ENCODE measurements at regions not wholly inside any gene's neighbourhood (a gene's known extent, or its start where the extent isn't known, plus 50 kb on each side); places are given as distances from the start of the nearest gene placed in this dataset.

DNA sequence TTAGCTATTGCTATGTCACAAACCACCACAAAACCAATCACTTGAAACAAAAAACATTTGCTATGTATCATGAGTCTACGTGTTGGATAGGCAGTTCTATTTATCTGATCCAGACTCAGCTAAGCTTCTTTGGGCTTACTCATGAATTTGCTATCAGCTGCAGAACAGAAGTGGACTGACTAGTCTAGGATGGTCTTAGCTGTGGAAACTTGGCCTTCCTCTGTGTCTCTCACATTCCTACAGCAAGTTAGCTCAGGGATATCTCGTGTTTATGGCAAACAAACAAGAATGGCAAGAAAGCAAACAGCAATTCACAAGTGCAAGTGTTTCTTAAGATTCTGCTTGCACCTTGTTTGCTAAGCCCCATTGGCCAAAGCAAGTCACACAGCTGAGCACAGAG lies 288.0 kb upstream of the TNP1 start:
- H3K4me1 ChIP-seq (ENCODE audit: control insufficient read depth in 2 of 2, insufficient read depth in 1 of 2, low read depth in 1 of 2, low read length in 2 of 2) = peaks cover 0 to 3% of the 10 kb centered on the region in 2 donors
- H2AFZ ChIP-seq (ENCODE audit: low read length) = no peak overlapping the region
- H3K9me3 ChIP-seq (replicated peaks in 1 of 2; ENCODE audit: control insufficient read depth in 2 of 2, insufficient read depth in 1 of 2, low read depth in 1 of 2, low read length in 2 of 2) = peaks cover 0 to 11% of the 10 kb centered on the region in 2 donors
- H3K9ac ChIP-seq (ENCODE audit: low read depth, low read length, poor library complexity) = no peak overlapping the region
- no peak overlapping the region for H2AK5ac ChIP-seq (ENCODE audit: low read depth, low read length)
- no peak for DNase-seq (ENCODE audit: low spot score)
- no peak overlapping the region for H4K8ac ChIP-seq (ENCODE audit: low read depth, low read length)
- H3K23ac ChIP-seq (ENCODE audit: low read depth, low read length, poor library complexity) = no peak overlapping the region
- H3K18ac ChIP-seq (ENCODE audit: low read length) = no peak overlapping the region
- no peaks in the 10 kb centered on the region for H3K27me3 ChIP-seq (ENCODE audit: control insufficient read depth in 3 of 3, insufficient read depth in 3 of 3, low read depth in 1 of 3, low read length in 3 of 3)
- H2BK15ac ChIP-seq (ENCODE audit: low read length) = no peak overlapping the region
- H3K27ac ChIP-seq (replicated peaks; ENCODE audit: low read length) = no peak overlapping the region
- H3K36me3 ChIP-seq (replicated peaks in 1 of 2; ENCODE audit: control insufficient read depth in 2 of 2, insufficient read depth in 2 of 2, low read length in 2 of 2) = no peaks in the 10 kb centered on the region
- H2BK120ac ChIP-seq (ENCODE audit: low read depth, low read length) = no peak overlapping the region
- no peak overlapping the region for H3K4me3 ChIP-seq (ENCODE audit: low read length in 2 of 2)
- no peak overlapping the region for H2BK12ac ChIP-seq (ENCODE audit: low read length)
- H3K79me1 ChIP-seq (ENCODE audit: low read depth, low read length) = no peaks in the 10 kb centered on the region
- H3K4ac ChIP-seq (ENCODE audit: low read length) = no peak overlapping the region
- H4K91ac ChIP-seq (ENCODE audit: low read depth, low read length, poor library complexity) = no peak overlapping the region
- WGBS, 2 donors (ENCODE audit: extremely low coverage in 2 of 2, insufficient read length in 2 of 2, insufficient replicate concordance in 1 of 2) = no CpG with 5 or more reads among the region's 2 CpGs
- no peak overlapping the region for H3K14ac ChIP-seq (ENCODE audit: low read length)
- H2BK5ac ChIP-seq (ENCODE audit: low read length) = no peak overlapping the region
- H3K4me2 ChIP-seq (ENCODE audit: insufficient read depth, low read length, poor library complexity, severe bottlenecking) = no peak overlapping the region

DNA sequence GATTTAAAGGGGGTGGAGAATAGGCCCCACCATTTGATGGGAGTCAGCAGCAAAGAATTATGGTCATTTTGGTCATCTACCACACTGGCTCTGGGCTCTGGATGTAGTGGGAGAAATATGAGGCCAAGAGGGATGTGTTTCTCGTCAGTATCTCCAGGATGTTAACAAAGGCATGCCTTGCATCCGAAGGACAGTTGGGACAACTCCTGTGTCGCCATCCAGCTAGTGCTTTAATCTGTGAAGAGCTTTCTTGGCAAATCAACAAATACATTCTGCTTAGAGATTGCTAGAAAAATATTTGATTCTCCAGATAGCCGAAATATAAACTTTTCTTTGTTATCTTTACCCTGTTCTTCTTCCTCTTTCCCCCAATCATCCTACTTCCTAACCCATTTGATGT lies 287.1 kb upstream of the TNP1 start:
- Histone ChIP-seq H2AK5ac (ENCODE audit: low read depth, low read length) (no peak overlapping the region), H3K14ac (ENCODE audit: low read length) (no peak overlapping the region), H3K4ac (ENCODE audit: low read length) (no peak overlapping the region), H3K9ac (ENCODE audit: low read depth, low read length, poor library complexity) (no peak overlapping the region), H4K91ac (ENCODE audit: low read depth, low read length, poor library complexity) (no peak overlapping the region), H3K79me1 (ENCODE audit: low read depth, low read length) (no peaks in the 10 kb centered on the region), H3K27me3 (ENCODE audit: control insufficient read depth in 3 of 3, insufficient read depth in 3 of 3, low read depth in 1 of 3, low read length in 3 of 3) (no peaks in the 10 kb centered on the region), H3K9me3 (replicated peaks in 1 of 2; ENCODE audit: control insufficient read depth in 2 of 2, insufficient read depth in 1 of 2, low read depth in 1 of 2, low read length in 2 of 2) (peaks cover 6 to 19% of the 10 kb centered on the region in 2 donors), H3K23ac (ENCODE audit: low read depth, low read length, poor library complexity) (no peak overlapping the region), H2BK120ac (ENCODE audit: low read depth, low read length) (no peak overlapping the region), H2BK12ac (ENCODE audit: low read length) (no peak overlapping the region), H3K18ac (ENCODE audit: low read length) (no peak overlapping the region), H3K4me3 (ENCODE audit: low read length in 2 of 2) (no peak overlapping the region), H3K4me2 (ENCODE audit: insufficient read depth, low read length, poor library complexity, severe bottlenecking) (no peak overlapping the region), H3K36me3 (replicated peaks in 1 of 2; ENCODE audit: control insufficient read depth in 2 of 2, insufficient read depth in 2 of 2, low read length in 2 of 2) (no peaks in the 10 kb centered on the region), H2AFZ (ENCODE audit: low read length) (no peak overlapping the region), H3K4me1 (ENCODE audit: control insufficient read depth in 2 of 2, insufficient read depth in 1 of 2, low read depth in 1 of 2, low read length in 2 of 2) (peaks cover 0 to 3% of the 10 kb centered on the region in 2 donors), H2BK15ac (ENCODE audit: low read length) (no peak overlapping the region), H4K8ac (ENCODE audit: low read depth, low read length) (no peak overlapping the region), H2BK5ac (ENCODE audit: low read length) (no peak overlapping the region), H3K27ac (replicated peaks; ENCODE audit: low read length) (no peak overlapping the region)
- no CpG with 5 or more reads among the region's 4 CpGs for WGBS, 2 donors (ENCODE audit: extremely low coverage in 2 of 2, insufficient read length in 2 of 2, insufficient replicate concordance in 1 of 2)
- no peak for DNase-seq (ENCODE audit: low spot score)

DNA sequence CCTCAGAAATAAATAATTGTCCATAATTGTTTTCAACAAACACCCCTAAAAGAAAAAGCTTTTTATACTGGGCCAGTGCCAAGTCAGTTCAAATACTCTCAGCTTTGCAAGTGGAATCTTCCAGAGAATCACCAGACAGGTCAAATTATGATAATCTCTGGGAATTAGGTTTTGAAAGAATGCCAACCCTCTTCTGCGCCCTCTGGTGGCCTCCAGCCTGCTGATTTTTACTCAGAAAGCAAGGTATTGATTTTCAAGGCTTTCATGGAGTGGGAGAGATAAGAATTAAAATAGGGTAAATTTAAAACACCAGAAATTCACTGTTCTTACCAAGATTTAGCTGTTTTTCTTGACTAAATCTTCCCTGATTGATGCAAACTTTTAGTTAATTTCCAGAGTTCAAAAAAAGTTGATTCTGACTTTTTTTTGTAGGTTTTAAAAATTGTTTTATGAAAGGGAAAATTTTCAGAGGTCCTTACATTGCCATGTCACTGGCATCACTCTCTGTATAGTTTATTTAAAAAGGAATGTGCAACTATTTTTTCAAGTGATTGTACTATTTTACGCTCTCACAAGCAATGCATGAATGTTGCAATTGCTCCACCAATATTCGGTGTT lies 282.9 kb upstream of the TNP1 start:
- Histone ChIP-seq H3K14ac (ENCODE audit: low read length) (no peak overlapping the region), H2BK120ac (ENCODE audit: low read depth, low read length) (no peak overlapping the region), H3K79me1 (ENCODE audit: low read depth, low read length) (no peaks in the 10 kb centered on the region), H2BK15ac (ENCODE audit: low read length) (no peak overlapping the region), H2AK5ac (ENCODE audit: low read depth, low read length) (no peak overlapping the region), H3K4me2 (ENCODE audit: insufficient read depth, low read length, poor library complexity, severe bottlenecking) (no peak overlapping the region), H3K36me3 (replicated peaks in 1 of 2; ENCODE audit: control insufficient read depth in 2 of 2, insufficient read depth in 2 of 2, low read length in 2 of 2) (no peaks in the 10 kb centered on the region), H3K18ac (ENCODE audit: low read length) (no peak overlapping the region), H3K27me3 (ENCODE audit: control insufficient read depth in 3 of 3, insufficient read depth in 3 of 3, low read depth in 1 of 3, low read length in 3 of 3) (no peaks in the 10 kb centered on the region), H3K9me3 (replicated peaks in 1 of 2; ENCODE audit: control insufficient read depth in 2 of 2, insufficient read depth in 1 of 2, low read depth in 1 of 2, low read length in 2 of 2) (peaks cover 10 to 41% of the 10 kb centered on the region in 2 donors), H3K27ac (replicated peaks; ENCODE audit: low read length) (no peak overlapping the region), H3K23ac (ENCODE audit: low read depth, low read length, poor library complexity) (no peak overlapping the region), H3K4me3 (ENCODE audit: low read length in 2 of 2) (no peak overlapping the region), H3K4me1 (ENCODE audit: control insufficient read depth in 2 of 2, insufficient read depth in 1 of 2, low read depth in 1 of 2, low read length in 2 of 2) (no peaks in the 10 kb centered on the region), H4K8ac (ENCODE audit: low read depth, low read length) (no peak overlapping the region), H3K9ac (ENCODE audit: low read depth, low read length, poor library complexity) (no peak overlapping the region), H2BK5ac (ENCODE audit: low read length) (no peak overlapping the region), H3K4ac (ENCODE audit: low read length) (no peak overlapping the region), H4K91ac (ENCODE audit: low read depth, low read length, poor library complexity) (no peak overlapping the region), H2AFZ (ENCODE audit: low read length) (no peak overlapping the region), H2BK12ac (ENCODE audit: low read length) (no peak overlapping the region)
- DNase-seq (ENCODE audit: low spot score) = no peak
- no CpG with 5 or more reads among the region's 3 CpGs for WGBS, 2 donors (ENCODE audit: extremely low coverage in 2 of 2, insufficient read length in 2 of 2, insufficient replicate concordance in 1 of 2)

DNA sequence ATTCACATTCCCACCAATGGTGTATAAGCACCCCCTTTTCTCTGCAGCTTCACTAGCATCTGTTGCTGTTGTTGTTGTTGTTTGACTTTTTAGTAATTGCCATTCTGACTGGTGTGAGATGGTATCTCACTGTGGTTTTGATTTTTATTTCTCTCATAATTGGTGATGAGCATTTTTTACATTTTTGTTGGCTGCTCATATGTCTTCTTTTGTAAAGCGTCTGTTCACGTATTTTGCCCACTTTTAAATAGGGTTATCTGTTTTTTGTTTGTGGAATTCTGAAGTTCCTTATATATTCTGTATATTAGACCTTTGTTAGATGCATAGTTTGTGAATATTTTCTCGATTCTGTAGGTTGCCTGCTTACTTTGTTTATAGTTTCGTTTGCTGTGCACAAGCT lies 278.4 kb upstream of the TNP1 start:
- Histone ChIP-seq H2AFZ (ENCODE audit: low read length) (no peak overlapping the region), H4K91ac (ENCODE audit: low read depth, low read length, poor library complexity) (no peak overlapping the region), H3K36me3 (replicated peaks in 1 of 2; ENCODE audit: control insufficient read depth in 2 of 2, insufficient read depth in 2 of 2, low read length in 2 of 2) (no peaks in the 10 kb centered on the region), H2AK5ac (ENCODE audit: low read depth, low read length) (no peak overlapping the region), H3K4me2 (ENCODE audit: insufficient read depth, low read length, poor library complexity, severe bottlenecking) (no peak overlapping the region), H3K4me3 (ENCODE audit: low read length in 2 of 2) (no peak overlapping the region), H2BK12ac (ENCODE audit: low read length) (no peak overlapping the region), H3K23ac (ENCODE audit: low read depth, low read length, poor library complexity) (no peak overlapping the region), H3K9ac (ENCODE audit: low read depth, low read length, poor library complexity) (no peak overlapping the region), H3K27ac (replicated peaks; ENCODE audit: low read length) (no peak overlapping the region), H2BK15ac (ENCODE audit: low read length) (no peak overlapping the region), H3K4me1 (ENCODE audit: control insufficient read depth in 2 of 2, insufficient read depth in 1 of 2, low read depth in 1 of 2, low read length in 2 of 2) (no peaks in the 10 kb centered on the region), H3K27me3 (ENCODE audit: control insufficient read depth in 3 of 3, insufficient read depth in 3 of 3, low read depth in 1 of 3, low read length in 3 of 3) (no peaks in the 10 kb centered on the region), H3K9me3 (replicated peaks in 1 of 2; ENCODE audit: control insufficient read depth in 2 of 2, insufficient read depth in 1 of 2, low read depth in 1 of 2, low read length in 2 of 2) (peaks cover 10 to 44% of the 10 kb centered on the region in 2 donors), H2BK120ac (ENCODE audit: low read depth, low read length) (no peak overlapping the region), H3K79me1 (ENCODE audit: low read depth, low read length) (no peaks in the 10 kb centered on the region), H3K18ac (ENCODE audit: low read length) (no peak overlapping the region), H4K8ac (ENCODE audit: low read depth, low read length) (no peak overlapping the region), H2BK5ac (ENCODE audit: low read length) (no peak overlapping the region), H3K4ac (ENCODE audit: low read length) (no peak overlapping the region), H3K14ac (ENCODE audit: low read length) (no peak overlapping the region)
- no CpG with 5 or more reads among the region's 4 CpGs for WGBS, 2 donors (ENCODE audit: extremely low coverage in 2 of 2, insufficient read length in 2 of 2, insufficient replicate concordance in 1 of 2)
- no peak for DNase-seq (ENCODE audit: low spot score)

Data from neuronal stem cell (in vitro differentiated cells).